Transverse colon (tissue), 4 donors: ENCODE measurements at regions not wholly inside any gene's neighbourhood (a gene's known extent, or its start where the extent isn't known, plus 50 kb on each side); places are given as distances from the start of the nearest gene placed in this dataset.

Source experiments
- DNase-seq: peaks from one replicate; pipeline ENCODE4 v3.0.0-alpha.2; 2019
- H3K27ac ChIP-seq, 4 donors: fragments of 200-600 bp; sonication (generic); 2 replicates each; pipeline ENCODE4 v1.5.1; 2016 to 2018; ENCODE audit warnings: inconsistent platforms in 4 of 4
- H3K27me3 ChIP-seq: fragments of 200-600 bp; sonication (generic); 2 replicates; pipeline ENCODE4 v1.5.1; 2017; ENCODE audit warnings: inconsistent platforms
- H3K36me3 ChIP-seq, 4 donors: fragments of 200-600 bp; sonication (generic); 2 replicates each; pipeline ENCODE4 v1.5.1; 2017 to 2019; ENCODE audit warnings: inconsistent platforms in 4 of 4
- H3K4me1 ChIP-seq, 4 donors: fragments of 200-600 bp; sonication (generic); 2 replicates each; pipeline ENCODE4 v1.5.1; 2017 to 2020; ENCODE audit warnings: inconsistent platforms in 4 of 4
- H3K4me3 ChIP-seq, 4 donors: fragments of 200-600 bp; sonication (generic); 1 replicate in 1 of 4; 2 replicates in 3 of 4; pipeline versions ENCODE4 v1.5.1 to v1.6.1; 2017 to 2019; ENCODE audit warnings: inconsistent platforms in 4 of 4
- H3K9me3 ChIP-seq, 2 donors: fragments of 200-600 bp; sonication (generic); 2 replicates each; pipeline ENCODE4 v1.5.1; 2017 to 2019; ENCODE audit warnings: inconsistent platforms in 2 of 2
- EP300 ChIP-seq: sonication (generic); formaldehyde crosslinking; IDR thresholded peaks from one replicate; pipeline ENCODE4 v1.6.1; 2017; ENCODE audit warnings: antibody characterized with exemption, low read depth
- POLR2A ChIP-seq: fragments of 450-650 bp; IDR thresholded peaks from one replicate; pipeline ENCODE4 v1.6.1; 2016; ENCODE audit warnings: antibody characterized with exemption, mild to moderate bottlenecking, moderate library complexity
- POLR2AphosphoS5 ChIP-seq, 3 donors: sonication (generic); formaldehyde crosslinking; IDR thresholded peaks; one replicate each; pipeline ENCODE4 v1.6.1; 2016; ENCODE audit warnings: antibody characterized with exemption in 3 of 3
- WGBS, 2 donors: methylation state at CpG; one replicate each; pipeline ENCODE4 v1.1.5; 2018; ENCODE audit warnings: low coverage in 1 of 2; 5-methylcytosine and 5-hydroxymethylcytosine counted together
- in situ Hi-C, 4 donors: fragments of 200-750 bp; cut with MboI; loops; one replicate each; pipeline versions ENCODE4 v1.15.0 to v1.15.1; 2017; ENCODE audit warnings: low sequenced_read_pairs in 3 of 4, low pct_ligation_motif_present in 1 of 4, low pct_unique_long_range_greater_than_20kb in 1 of 4
- intact Hi-C: fragments of 100-400 bp; cut with DNase I; formaldehyde crosslinking; loops from one replicate; pipeline ENCODE4 v1.15.1; 2023; ENCODE audit warnings: low total_unique reads
- TF ChIP-seq, protein P1 (sequence below), 5 experiments: fragments of 200-600 bp in 3 of 5; fragments of 450-650 bp in 2 of 5; sonication (generic) in 3 of 5; IDR thresholded peaks; 1 replicate in 2 of 5; 2 replicates in 3 of 5; pipeline ENCODE4 v1.5.1; 2016 to 2017; ENCODE audit warnings: antibody characterized with exemption in 5 of 5, inconsistent platforms in 3 of 5, mild to moderate bottlenecking in 2 of 5, moderate library complexity in 1 of 5

DNA sequence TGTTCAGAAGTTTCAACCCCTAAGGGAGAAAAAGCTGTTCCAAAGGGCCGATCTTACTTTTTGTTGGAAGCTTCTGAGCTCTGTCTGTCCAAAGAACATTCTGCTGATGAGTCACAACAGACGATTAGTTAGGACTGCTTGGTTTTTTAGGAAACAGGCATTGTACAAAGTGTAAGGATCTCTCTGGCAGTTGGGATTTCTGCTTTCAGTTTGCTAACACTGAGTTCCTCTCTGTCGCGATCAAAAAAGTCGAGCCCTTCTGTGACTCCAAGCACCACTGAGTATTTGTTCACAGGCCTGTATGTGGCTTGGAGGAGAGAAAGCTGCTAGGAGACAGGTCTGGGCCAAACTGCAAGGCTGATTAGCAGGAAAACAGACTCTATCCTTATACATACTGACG lies 91.8 kb upstream of the PFN2 start:
- intact Hi-C loops (no loop called here), in situ Hi-C loops (no loop called here)
- Histone ChIP-seq H3K27me3 (no peaks in the 10 kb centered on the region), H3K27ac (peak overlapping the region; percentile 40 to 52 (median 43)), H3K4me3 (no peak overlapping the region), H3K4me1 (peaks cover 0 to 6% (median 0%) of the 10 kb centered on the region in 4 donors), H3K36me3 (no peaks in the 10 kb centered on the region), H3K9me3 (no peaks in the 10 kb centered on the region)
- no peak for DNase-seq
- WGBS, 2 donors: 37 to 65% methylated on average over 3 to 6 of the region's 6 CpGs
- TF ChIP-seq POLR2A: no peak
- TF ChIP-seq, protein P1, sequence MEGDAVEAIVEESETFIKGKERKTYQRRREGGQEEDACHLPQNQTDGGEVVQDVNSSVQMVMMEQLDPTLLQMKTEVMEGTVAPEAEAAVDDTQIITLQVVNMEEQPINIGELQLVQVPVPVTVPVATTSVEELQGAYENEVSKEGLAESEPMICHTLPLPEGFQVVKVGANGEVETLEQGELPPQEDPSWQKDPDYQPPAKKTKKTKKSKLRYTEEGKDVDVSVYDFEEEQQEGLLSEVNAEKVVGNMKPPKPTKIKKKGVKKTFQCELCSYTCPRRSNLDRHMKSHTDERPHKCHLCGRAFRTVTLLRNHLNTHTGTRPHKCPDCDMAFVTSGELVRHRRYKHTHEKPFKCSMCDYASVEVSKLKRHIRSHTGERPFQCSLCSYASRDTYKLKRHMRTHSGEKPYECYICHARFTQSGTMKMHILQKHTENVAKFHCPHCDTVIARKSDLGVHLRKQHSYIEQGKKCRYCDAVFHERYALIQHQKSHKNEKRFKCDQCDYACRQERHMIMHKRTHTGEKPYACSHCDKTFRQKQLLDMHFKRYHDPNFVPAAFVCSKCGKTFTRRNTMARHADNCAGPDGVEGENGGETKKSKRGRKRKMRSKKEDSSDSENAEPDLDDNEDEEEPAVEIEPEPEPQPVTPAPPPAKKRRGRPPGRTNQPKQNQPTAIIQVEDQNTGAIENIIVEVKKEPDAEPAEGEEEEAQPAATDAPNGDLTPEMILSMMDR (IDR thresholded peaks at IDR 0.05): no peak
- TF ChIP-seq POLR2AphosphoS5 (IDR thresholded peaks at IDR 0.05): no peak
- TF ChIP-seq EP300: no peak

DNA sequence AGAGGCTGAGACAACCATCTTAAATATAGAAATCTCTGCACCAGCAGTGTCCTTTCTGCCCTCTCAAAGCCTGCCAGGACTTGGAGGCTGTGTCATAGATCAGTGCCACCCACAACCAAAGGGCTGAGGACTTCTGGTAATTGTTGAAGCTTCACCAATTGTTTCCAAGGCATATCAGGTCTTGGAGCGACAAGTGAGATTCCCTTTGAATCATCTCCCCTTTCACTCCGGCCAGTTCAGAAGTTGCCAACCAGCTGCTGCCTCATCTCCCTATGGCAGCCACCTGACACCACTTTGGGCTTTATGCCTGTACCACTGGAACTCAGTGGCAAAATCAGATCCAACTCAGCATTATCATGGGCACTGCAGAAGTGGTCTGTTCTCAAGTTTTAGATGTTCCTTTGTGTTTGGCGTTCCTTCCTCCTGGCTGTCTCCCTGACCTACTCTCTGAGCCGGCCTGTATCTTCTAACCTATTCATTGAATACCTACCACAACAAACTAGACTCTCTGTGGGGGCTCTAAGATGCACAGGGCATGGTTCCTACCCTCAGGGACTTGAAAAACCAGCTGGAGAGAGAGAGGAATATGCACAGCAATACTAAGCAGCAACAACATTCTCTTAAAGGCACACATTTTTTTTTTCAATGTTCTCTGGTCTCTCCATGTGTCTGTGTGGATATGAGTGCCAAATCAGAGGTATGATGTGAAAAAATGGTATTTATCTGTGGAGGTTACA lies 90.8 kb upstream of the PFN2 start:
- Histone ChIP-seq H3K27me3 (no peaks in the 10 kb centered on the region), H3K36me3 (no peaks in the 10 kb centered on the region), H3K4me1 (peaks cover 0 to 6% (median 0%) of the 10 kb centered on the region in 4 donors), H3K9me3 (no peaks in the 10 kb centered on the region), H3K4me3 (no peak overlapping the region), H3K27ac (no peak overlapping the region)
- intact Hi-C loops (no loop called here), in situ Hi-C loops (no loop called here)
- no peak for DNase-seq
- TF ChIP-seq POLR2AphosphoS5 (IDR thresholded peaks at IDR 0.05) (no peak), POLR2A (no peak), EP300 (no peak)
- TF ChIP-seq, protein P1 (IDR thresholded peaks at IDR 0.05): no peak
- 90 to 92% methylated on average over 4 of the region's 4 CpGs for WGBS, 2 donors

DNA sequence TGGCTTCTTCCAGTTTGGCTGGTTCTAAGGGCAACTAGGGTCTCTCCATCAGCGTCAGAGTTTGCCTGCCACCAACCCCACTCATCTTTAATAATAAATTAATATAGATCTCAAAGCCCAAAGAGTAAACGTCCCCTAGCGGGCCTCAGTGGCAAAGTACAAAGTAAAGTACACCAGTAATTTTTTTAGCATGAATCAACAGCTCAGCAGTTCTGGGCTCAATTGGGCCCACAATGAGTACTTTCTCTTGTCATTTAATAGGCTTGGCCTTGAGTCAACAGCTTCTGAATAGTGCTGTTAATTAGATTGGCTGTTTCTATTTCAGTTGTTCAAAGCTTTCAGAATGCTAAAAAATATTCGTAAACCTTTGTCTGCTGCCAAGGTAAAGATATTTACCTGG lies 89.0 kb upstream of the PFN2 start:
- no peak for TF ChIP-seq POLR2AphosphoS5 (IDR thresholded peaks at IDR 0.05)
- no peak for TF ChIP-seq EP300
- H3K4me1 ChIP-seq: peaks cover 0 to 6% (median 0%) of the 10 kb centered on the region in 4 donors
- 63 to 66% methylated on average over 3 to 4 of the region's 4 CpGs for WGBS, 2 donors
- H3K4me3 ChIP-seq: no peak overlapping the region
- no peaks in the 10 kb centered on the region for H3K36me3 ChIP-seq
- no peaks in the 10 kb centered on the region for H3K27me3 ChIP-seq
- DNase-seq: no peak
- intact Hi-C loops: no loop called here
- H3K27ac ChIP-seq: no peak overlapping the region
- H3K9me3 ChIP-seq: no peaks in the 10 kb centered on the region
- in situ Hi-C loops: no loop called here

DNA sequence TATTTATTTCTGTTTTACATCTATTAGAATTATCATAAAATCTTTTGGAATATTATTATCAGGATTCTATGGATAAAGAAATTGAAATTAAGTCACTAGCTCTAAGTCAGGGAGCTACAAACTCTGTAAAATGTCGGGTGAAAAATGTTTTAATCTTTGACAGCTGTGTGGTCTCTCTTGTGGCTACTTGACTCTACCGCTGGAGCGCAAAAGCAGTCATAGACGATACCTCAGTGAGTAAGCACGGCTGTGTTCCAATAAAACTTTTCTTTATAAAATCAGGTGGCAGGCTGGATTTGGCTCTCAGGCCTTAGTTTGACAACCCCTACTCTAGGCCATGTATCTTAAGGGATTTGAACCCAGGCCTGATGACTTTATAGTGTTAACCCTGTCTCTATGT lies 88.5 kb upstream of the PFN2 start:
- Histone ChIP-seq H3K9me3 (no peaks in the 10 kb centered on the region), H3K27ac (no peak overlapping the region), H3K27me3 (no peaks in the 10 kb centered on the region), H3K4me3 (no peak overlapping the region), H3K36me3 (no peaks in the 10 kb centered on the region), H3K4me1 (peaks cover 0 to 6% (median 0%) of the 10 kb centered on the region in 4 donors)
- DNase-seq: no peak
- TF ChIP-seq EP300: no peak
- TF ChIP-seq POLR2A: no peak
- no peak for TF ChIP-seq POLR2AphosphoS5 (IDR thresholded peaks at IDR 0.05)
- TF ChIP-seq, protein P1 (IDR thresholded peaks at IDR 0.05): no peak
- WGBS, 2 donors: 46 to 63% methylated on average over 5 of the region's 5 CpGs
- in situ Hi-C loops: no loop called here
- intact Hi-C loops: no loop called here
